Stimulated activated CD4-positive, alpha-beta T cell treated with anti-CD3 and anti-CD28 coated beads, Interleukin-12 subunit alpha, Interleukin-12 subunit beta, amount 100 ng/mL, for 4 hours (primary cell): ENCODE measurements at regions not wholly inside any gene's neighbourhood (a gene's known extent, or its start where the extent isn't known, plus 50 kb on each side); places are given as distances from the start of the nearest gene placed in this dataset.
"Not testable (repeated sequence)": the region's sequence is repeated elsewhere in the genome, so short reads cannot be mapped to it uniquely, and the experiment has no call there.

Experiments used
- DNase-seq: peaks from one replicate; pipeline ENCODE4 v3.0.0-alpha.2; 2020

DNA sequence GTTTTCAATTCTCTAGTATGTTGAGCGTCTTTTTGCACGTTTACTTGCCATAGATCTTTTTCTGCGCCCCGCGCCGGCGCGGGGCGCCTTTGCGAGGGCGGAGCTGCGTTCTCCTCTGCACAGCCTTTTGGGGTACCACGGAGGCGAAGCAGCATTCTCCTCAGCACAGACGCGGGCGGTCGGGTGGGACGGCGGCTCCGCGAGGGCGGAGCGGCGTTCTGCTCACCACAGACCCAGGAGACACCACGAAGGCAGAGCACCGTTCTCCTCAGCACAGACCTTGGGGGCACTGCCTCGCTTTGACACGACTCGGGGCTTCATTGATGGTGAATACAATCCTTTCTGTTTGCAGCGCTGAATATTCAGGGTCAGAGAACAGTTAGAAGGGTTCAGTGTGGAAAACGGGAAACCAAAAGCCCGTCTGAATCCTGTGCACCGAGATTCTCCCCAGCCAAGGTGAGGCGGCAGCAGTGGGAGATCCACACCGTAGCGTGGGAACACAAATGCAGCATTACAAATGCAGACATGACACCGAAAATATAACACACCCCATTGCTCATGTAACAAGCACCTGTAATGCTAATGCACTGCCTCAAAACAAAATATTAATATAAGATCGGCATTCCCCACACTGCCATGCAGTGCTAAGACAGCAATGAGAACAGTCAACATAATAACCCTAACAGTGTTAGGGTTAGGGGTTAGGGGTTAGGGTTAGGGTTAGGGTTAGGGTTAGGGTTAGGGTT is 190.7 kb upstream of the VIPR2 start:
- DNase-seq, result not testable (repeated sequence)

DNA sequence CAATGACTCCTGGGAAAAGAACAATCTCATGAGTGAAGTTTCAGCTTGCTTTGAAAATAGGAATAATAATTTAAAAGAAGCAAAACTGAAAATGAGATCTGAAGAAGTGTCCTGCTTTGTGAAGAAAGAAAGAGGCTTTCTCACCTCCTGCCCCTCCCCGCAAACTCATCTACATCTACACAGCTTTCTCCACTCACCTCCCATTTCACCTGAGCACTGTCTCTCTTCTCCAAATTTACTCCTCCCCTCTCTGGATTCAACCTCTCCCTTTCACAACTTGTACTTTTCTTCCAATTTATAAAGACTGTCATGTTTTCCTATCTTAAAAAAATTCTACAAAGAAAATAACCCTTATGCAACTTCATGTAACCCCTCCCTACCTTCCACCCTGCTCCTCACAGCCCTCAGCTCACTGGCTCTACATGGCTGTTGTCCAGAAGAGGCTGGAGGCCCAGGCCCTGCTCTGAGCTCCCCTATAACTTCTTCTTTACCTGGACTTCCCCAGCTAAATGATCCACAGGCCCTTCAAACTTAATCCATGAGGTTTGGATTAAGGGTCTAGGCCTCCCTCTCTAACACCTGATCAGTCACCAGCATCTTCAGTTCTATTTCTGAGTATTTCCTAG is 188.3 kb upstream of the VIPR2 start:
- DNase-seq, result not testable (repeated sequence)

DNA sequence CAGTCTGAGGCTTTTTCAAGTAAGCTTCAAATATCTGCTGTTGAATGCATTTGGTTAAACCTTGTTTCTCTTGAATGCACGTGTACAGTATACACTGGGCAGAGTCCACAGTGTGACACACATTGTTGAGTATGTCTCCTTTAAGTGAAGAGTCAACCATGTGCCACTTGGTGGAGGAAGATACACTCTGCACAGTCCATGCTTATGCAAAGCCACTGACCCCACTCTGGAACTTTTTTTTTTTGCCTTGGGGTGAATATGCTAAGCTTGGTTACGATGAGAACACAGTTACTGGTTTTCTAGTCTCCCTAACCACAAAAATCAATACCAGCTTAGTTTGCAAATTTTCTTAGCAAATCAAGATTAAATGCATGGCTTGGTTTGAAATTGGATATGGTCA is 186.8 kb upstream of the VIPR2 start:
- no peak for DNase-seq

DNA sequence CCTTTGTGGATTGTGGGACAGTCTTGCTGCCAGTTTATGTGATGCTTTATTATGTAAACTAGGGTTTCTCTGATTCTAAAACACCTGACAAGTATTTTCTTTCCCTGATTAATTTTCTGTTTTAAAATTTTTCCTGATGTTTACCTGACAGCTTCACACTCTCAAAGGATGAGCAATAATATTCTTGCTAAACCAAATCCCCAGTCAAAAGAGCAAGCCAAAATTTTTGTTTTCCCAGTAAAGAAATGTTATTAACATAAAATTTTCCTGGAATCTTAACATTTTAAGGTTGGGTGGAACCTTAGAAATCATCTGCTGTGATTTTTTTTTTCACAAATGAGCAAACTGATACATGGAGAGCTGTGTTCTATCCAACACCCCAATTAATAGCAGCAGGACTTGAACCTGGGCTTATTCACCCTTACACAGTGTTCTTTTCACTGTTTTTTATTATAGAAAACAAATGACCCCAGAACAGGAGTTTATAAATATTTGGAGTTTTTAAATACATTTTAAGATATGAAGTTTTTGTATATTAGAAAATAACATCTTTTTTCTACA is 185.2 kb upstream of the VIPR2 start:
- no peak for DNase-seq

DNA sequence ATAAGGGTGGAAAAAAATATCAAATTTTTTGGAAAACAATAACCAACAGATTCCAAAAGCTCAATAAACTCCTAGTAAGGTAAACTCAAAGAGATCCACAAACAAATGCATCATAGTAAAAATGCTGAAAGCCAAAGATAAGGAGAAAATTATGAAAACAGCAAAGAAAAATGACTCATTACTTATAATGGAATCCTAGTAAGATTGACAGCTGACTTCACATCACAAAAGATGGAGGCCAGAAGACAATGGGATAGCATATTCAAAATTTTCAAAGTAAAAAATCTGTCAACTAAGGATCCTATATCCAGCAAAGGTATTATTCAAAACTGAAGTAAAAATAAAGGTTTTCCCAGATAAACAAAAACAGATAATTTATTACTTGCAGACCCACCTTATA is 183.4 kb upstream of the VIPR2 start:
- DNase-seq, result no peak

DNA sequence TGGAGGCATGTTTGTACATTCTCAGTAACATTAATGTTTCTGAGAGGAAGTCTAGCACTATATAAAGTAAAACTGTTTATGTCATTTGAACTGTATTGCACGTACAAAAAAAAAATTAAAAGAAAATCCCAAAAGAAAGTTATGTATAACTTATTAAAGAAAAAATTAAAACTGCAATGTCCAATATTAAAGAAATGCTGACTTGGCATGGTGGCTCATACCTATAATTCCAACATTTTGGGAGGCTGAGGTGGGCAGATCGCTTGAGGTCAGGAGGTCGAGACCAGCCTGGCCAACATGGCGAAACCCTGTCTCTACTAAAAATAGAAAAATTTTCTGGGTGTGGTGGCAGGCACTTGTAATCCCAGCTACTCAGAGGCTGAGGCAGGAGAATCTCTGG is 178.7 kb upstream of the VIPR2 start:
- DNase-seq, result no peak

DNA sequence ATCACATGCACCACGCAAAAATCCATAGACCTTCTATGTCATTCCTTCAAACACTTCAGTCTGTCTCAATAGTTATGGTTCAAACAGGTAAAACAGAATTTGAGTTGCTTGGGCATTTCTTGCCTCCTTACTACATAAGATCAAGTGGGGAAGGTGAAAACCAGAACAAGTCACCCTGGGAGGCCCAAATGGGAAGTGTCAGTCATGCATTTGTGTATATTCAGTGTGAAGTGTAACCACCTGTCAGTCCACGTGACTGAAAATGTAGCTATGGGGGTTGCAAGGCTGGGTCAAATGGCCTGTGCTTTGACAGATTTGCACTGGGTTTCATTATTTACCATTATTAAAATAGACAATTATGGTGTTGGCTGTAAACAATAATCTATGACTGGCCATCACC is 176.6 kb upstream of the VIPR2 start:
- no peak for DNase-seq

DNA sequence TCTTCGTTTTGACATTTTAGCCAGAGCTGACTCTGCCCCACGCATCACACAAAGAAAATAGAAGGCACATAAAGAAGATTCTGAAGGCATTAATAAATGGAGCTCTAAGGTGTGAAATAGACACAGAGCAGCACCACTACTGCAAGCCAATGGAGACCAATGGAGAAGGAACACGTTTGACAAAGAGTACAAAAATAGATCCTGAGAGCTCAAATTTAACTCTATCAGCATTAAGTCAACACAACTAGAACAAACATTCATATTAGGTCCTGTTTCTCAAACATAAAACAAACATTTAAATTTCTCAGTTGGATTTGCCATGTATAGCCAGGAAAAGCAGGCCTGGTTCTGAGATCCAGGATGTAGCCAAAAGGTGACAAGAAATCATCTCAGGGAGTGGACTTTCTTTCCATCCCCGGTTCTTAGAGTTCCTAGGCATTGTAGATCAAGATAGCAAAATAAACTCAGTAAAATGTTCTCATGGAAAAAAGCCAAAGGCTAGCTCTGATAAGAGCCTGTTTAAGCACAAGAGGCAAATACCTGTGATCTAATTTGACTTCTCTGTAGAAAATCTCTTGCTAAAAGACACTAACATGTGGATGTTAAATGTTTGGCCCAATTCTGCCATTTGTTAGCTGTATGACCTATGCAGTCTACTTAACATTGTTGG is 174.2 kb upstream of the VIPR2 start:
- no peak for DNase-seq

DNA sequence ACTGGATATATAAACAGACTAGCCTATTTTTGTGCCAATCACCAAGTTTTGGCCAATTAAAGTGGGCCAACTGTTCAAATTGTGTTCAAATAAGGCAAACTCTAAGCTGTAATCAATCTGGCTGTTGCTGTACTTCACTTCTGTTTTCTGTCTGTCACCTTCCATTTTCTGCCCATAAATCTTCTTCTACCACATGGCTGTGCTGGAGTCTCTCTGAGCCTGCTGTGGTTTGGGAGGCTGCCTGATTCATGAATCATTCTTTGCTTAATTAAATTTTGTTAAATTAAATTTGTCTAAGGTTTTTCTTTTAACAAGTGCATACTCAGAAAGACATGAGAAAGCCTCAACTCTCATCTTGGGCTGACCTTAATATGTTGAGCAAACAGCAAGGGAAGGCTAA is 172.6 kb upstream of the VIPR2 start:
- no peak for DNase-seq

DNA sequence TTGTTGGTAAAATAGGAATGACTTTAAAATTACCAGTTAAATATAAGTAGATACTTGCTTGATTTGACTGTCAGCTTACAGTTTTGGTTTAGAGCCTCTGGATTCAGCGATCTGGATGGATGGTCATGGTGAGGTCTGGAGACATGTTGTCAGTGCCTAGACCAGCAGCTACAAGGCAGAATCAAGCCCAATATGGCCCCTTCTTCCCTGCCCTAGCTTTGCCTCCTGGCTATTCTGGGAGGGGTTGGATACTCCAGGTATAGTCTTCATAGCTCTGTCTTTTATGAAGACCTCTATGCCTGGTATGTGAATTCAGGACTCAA is 166.5 kb upstream of the VIPR2 start:
- DNase-seq, result no peak

DNA sequence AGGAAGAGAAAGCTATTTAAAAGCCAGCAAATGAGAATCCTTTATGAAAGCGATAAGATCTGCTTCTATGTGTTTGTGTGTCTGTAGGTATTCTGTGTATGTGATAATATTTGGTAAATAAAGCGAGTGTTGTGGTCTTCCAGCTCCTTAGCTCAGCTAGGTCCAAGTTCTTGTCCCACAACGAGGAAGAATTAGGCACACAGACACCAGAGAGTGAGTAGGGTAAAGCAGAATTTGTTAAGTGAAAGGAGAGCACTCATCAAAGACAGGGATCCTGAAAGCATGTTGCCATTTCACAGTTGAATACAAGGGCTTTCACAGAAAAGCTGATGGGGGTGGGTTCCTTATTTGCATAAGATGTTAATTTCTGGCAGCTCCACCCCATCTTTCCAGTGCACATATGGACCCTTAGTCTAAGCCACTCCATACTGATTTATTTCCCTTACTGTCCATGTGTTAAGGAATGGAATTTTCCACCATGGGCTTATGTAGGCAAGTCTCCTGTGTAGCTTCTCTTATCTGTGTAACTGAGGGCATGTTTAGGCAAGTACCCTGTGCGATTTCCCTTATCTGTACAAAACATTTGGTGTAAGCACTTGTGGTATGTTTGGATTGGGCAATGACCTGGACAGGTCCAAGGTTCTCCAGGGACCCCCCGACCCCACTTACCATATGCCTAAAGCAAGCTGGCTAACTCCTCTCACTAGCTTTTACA is 165.9 kb upstream of the VIPR2 start:
- DNase-seq, result no peak

DNA sequence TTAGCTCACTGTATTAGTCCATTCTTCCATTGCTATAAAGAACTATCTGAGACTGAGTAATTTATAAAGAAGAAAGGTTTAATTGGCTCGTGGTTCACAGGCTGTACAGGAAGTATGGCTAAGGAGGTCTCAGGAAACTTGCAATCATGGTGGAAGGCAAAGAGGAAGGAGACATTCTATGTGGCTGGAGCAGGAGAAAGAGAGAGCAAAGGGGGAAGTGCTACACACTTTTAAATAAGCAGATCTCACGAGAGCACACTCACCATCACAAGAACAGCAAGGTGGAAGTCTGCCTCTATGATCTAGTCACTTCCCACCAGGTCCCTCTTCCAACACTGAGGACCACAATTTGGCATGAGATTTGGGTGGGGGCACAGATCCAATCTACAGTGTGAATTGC is 164.5 kb upstream of the VIPR2 start:
- not testable (repeated sequence) for DNase-seq

DNA sequence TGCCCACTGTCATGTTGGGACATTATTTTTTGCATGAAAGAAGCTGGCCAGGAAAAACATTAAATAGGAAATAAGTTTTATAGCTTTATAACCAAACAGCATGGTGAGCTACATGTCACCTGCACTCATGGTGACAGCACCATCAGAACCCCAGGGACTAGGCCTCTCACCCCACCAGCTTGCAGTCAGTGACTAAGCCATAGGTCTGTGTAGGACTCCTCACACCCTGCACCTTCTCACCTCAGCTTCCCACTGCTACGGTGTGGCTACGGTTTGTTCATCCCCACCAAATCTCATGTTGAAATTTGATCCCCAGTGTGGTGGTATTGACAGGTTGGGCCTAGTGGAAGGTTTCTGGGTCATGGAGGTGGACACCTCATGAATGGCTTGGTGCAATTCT is 161.3 kb upstream of the VIPR2 start:
- DNase-seq, result no peak

DNA sequence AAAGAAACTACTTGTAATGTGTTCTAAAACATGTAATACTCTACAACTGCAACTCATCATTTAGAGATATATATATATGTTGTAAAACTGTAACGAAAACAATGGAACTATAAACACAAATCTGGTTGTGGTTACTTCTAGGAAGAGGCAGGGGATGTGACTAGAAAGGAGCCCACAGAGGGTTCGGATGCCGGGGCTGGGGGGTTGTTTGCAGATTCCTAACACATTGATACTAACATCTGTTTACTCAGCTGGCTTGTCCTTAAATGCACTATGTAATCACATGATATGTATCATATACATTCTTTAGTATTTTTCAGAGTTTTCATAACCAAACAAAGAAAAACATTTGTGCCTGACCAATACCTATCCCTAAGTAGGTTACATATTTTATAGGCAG is 160.5 kb upstream of the VIPR2 start:
- not testable (repeated sequence) for DNase-seq

DNA sequence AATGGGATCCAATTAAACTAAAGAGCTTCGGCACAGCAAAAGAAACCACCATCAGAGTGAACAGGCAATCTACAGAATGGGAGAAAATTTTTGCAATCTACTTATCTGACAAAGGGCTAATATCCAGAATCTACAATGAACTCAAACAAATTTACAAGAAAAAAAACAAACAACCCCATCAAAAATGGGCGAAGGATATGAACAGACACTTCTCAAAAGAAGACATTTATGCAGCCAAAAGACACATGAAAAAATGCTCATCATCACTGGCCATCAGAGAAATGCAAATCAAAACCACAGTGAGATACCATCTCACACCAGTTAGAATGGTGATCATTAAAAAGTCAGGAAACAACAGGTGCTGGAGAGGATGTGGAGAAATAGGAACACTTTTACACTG is 158.8 kb upstream of the VIPR2 start:
- not testable (repeated sequence) for DNase-seq

DNA sequence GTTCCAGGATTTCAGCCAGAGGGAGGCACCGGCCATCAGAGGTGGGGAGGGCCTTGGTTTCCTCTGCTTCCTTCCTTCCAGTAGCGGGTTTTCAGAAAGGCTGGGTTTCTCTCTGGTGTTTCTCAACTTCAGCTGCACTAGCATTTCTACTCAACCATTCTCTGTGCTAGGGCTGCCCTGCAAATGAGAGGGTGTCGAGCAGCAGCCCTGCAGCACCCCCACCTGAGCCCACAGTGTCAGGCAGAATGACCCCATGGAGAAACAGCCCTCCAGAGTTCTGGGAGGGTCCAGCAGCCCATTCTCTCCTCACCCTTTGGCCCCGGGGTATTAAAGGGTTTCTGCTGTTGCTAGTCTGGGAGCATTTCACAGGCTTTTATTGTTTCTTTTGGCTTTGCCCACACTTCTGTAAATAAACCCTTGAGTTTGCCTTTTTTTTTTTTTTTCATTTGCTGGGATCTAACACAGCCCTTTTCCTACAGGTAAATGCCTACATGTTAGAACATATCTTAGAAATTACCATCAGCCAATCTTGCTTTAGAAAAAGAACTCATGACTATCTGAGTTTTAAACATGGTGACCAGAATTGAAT is 151.5 kb upstream of the VIPR2 start:
- DNase-seq, result no peak

DNA sequence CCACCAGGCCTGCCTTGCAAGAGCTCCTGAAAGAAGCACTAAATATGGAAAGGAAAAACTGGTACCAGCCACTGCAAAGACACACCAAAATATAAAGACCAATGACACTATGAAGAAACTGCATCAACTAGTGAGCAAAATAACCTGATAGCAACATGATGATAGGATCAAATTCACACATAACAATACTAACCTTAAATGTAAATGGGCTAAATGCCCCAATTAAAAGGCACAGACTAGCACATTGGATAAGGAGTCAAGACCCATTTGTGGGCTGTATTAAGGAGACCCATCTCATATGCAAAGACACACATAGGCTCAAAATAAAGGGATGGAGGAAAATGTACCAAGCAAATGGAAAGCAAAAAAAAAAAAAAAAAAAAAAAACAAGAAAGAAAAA is 141.8 kb upstream of the VIPR2 start:
- DNase-seq, result not testable (repeated sequence)

DNA sequence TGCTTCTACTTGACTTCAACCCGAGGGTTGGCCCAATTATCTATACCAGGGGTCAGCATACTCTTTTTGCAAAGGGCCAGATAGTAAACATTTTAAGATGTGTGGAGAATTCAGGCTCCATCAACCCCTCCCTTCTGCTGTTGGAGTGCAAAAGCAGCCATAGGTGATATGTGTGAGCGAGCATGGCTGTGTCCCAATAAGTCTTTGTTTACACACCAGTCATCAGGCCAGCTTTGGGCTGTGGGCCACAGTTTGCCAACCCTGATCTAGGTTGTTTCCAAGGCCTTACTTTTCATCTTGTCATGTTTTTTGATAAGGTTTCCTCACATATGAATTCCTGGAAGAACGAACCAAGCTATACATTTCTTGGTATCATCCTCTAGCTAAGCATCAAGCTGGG is 136.9 kb upstream of the VIPR2 start:
- no peak for DNase-seq

DNA sequence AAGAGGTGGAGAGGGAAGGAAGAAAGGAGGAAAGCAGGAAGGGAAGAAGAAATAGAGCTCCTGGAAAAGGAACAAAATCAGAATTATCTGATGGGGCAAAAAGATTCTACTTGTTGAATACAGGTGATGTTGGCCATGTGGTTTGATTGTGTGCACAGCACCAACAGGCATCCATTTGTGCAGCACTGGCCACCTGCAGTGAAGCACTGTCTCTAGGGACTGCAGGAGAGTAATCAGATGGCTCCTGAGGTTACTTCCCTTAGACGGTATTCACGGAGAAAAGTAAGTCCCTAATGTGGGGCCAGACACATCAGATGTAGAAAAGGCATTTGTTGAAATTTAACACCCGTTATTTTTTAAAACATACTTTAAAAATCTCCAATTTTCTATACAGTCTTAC is 135.3 kb upstream of the VIPR2 start:
- no peak for DNase-seq

DNA sequence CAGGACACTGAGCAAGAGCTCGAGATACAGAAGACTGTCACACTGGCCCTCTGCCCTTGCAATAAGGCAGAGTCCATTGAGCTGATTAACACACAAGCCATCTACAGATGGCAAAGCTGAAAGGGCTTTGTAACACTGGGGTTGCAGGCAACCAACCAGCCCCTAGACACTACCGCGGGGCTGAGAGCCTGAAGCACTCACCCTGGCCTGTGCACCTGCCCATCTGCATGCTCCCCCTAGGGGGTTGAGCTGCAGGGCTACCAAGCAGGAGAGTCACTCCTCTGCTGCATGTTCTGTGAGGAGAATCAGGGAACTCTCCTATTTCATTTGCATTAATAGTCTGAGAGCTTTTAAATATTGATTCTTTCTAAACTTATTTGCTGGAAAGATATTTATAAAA is 128.1 kb upstream of the VIPR2 start:
- no peak for DNase-seq

DNA sequence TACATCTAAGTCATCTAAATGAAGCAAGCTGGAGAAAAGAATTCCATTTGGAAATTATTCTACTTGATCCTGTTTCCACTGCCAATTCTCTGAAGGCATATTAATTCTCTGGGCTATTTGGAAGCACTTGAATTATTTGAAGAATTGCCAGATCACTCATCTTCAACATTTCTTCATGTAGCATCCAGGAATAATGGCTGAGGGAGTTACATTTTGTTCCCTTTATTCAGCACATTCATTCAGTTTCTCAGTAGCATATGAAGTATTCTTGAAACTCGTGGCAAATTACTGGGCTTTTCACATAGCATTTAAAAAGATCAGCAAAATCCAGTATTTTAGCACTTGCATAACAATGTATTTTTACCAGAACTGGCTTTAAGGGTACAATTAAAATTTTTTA is 127.1 kb upstream of the VIPR2 start:
- no peak for DNase-seq

DNA sequence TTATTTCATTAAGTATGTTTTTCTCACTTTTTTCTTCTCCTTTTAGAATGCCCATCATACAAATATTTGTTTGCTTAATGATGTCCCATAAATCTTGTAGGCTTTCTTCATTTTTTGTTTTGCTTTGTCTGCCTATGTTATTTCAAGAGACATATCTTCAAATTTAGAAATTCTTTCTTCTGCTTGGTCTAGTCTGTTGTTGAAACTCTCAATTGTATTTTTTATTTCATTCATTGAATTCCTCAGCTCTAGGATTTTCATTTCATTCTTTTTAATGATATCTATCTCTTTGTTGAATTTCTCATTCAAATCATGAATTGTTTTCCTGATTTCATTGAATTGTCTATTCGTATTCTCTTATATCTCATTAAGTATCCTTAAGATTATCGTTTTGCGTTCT is 125.1 kb upstream of the VIPR2 start:
- no peak for DNase-seq

DNA sequence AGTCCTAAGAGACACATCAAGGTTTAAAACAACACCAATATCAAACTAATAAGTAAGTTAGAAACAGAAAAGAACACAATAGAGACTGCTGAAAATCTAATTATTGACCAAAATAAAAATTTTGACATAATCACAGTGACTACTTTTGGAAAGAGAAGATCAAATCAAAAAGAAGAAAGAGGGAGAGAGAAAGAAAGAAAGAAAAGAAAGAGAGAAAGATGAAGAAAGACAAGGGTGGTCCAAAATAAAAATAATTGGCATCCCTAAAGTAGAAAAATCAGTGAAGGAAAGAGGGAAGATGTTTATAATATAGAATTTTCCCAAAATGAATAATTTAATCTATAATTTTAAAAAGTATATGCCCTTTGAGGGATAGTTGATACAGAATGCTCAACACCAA is 118.8 kb upstream of the VIPR2 start:
- DNase-seq, result no peak
